HAP-1 (cell line): ENCODE measurements at regions not wholly inside any gene's neighbourhood (a gene's known extent, or its start where the extent isn't known, plus 50 kb on each side); places are given as distances from the start of the nearest gene placed in this dataset.

Experiments used
- DNase-seq, 2 experiments: peaks; one replicate each; pipeline ENCODE4 v3.0.0-alpha.2; 2016 to 2020; ENCODE audit warnings: low spot score in 2 of 2
- H3K27me3 ChIP-seq: fragments of 250-450 bp; sonication (Bioruptor Pico); 2 replicates; pipeline ENCODE4 v1.5.1; 2020; ENCODE audit warnings: low read depth, mild to moderate bottlenecking, moderate library complexity
- H3K36me3 ChIP-seq: fragments of 250-450 bp; sonication (Bioruptor Pico); replicated peaks from 2 replicates; pipeline ENCODE4 v1.5.1; 2020; ENCODE audit warnings: mild to moderate bottlenecking
- H3K4me1 ChIP-seq: fragments of 250-450 bp; sonication (Bioruptor Pico); 2 replicates; pipeline ENCODE4 v1.5.1; 2020; ENCODE audit warnings: mild to moderate bottlenecking
- H3K4me3 ChIP-seq: fragments of 250-450 bp; sonication (Bioruptor Pico); 2 replicates; pipeline ENCODE4 v1.5.1; 2020; ENCODE audit warnings: mild to moderate bottlenecking, moderate library complexity
- H3K9me3 ChIP-seq: fragments of 250-450 bp; sonication (Bioruptor Pico); 2 replicates; pipeline ENCODE4 v1.5.1; 2020; ENCODE audit warnings: mild to moderate bottlenecking, moderate library complexity
- in situ Hi-C: fragments of 300-500 bp; cut with MboI; formaldehyde crosslinking; loops from 3 replicates; pipeline ENCODE4 v1.14.3; 2020; ENCODE audit warnings: low sequenced_read_pairs, inconsistent platforms, mixed read lengths

- in situ Hi-C loops = no loop called here
- Histone ChIP-seq H3K4me3 (no peak overlapping the region), H3K9me3 (no peaks in the 10 kb centered on the region), H3K27me3 (no peaks in the 10 kb centered on the region), H3K4me1 (no peaks in the 10 kb centered on the region), H3K36me3 (no peaks in the 10 kb centered on the region)
- DNase-seq = no peak
These were observed 675.8 kb downstream of the HACE1 start for GRCh38 chr6:104183816-104184435.

DNA sequence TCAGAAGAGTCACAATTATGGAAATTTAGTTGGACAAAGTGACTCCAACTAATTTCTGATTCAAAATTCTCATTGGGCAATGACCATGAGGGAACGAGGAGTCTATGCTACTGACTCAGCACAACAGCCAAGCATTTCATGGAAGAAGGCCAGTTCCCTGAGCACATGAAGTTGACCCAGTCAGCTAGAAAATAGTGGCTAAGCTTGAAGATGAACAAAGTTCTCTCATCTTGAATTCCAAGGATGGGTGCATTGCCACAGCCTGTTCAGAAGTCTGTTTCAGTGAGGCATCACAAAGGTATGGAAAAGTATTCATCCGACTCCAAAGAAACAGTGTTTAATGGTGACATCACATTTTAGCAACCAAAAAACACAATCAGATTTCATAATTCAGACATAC, 676.9 kb downstream of the HACE1 start:
- no peaks in the 10 kb centered on the region for H3K27me3 ChIP-seq
- no peak for DNase-seq
- H3K9me3 ChIP-seq = no peaks in the 10 kb centered on the region
- in situ Hi-C loops = no loop called here
- no peaks in the 10 kb centered on the region for H3K36me3 ChIP-seq
- H3K4me1 ChIP-seq = no peaks in the 10 kb centered on the region
- no peak overlapping the region for H3K4me3 ChIP-seq

DNA sequence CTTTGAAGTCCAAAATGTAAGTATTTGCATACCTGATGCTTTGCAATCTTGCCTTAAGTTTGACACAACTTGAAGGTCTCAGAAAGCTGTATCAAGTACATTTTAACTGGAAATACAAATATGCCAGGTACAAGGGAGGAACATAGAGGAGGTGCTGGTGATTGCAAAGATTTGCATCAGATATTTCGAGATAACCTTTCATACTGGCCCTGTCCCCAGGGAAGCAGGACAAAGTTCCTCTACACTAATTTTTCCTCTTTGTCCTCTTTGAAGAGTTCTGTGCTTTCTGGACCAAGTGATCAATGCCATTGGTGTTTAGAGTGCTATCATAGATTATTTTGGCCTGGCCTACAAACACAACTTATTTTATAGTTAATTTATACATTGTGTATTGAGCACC, 686.1 kb downstream of the HACE1 start:
- no peak for DNase-seq
- Histone ChIP-seq H3K4me3 (no peak overlapping the region), H3K9me3 (no peaks in the 10 kb centered on the region), H3K4me1 (no peaks in the 10 kb centered on the region), H3K27me3 (no peaks in the 10 kb centered on the region), H3K36me3 (no peaks in the 10 kb centered on the region)
- in situ Hi-C loops = no loop called here

GRCh38 chr6:104170401-104170800, 689.3 kb downstream of the HACE1 start:
- Histone ChIP-seq H3K36me3 (no peaks in the 10 kb centered on the region), H3K9me3 (no peaks in the 10 kb centered on the region; the same call in 1 of the 2 replicates), H3K4me3 (no peak overlapping the region), H3K27me3 (no peaks in the 10 kb centered on the region), H3K4me1 (no peaks in the 10 kb centered on the region)
- in situ Hi-C loops = no loop called here
- no peak for DNase-seq

DNA sequence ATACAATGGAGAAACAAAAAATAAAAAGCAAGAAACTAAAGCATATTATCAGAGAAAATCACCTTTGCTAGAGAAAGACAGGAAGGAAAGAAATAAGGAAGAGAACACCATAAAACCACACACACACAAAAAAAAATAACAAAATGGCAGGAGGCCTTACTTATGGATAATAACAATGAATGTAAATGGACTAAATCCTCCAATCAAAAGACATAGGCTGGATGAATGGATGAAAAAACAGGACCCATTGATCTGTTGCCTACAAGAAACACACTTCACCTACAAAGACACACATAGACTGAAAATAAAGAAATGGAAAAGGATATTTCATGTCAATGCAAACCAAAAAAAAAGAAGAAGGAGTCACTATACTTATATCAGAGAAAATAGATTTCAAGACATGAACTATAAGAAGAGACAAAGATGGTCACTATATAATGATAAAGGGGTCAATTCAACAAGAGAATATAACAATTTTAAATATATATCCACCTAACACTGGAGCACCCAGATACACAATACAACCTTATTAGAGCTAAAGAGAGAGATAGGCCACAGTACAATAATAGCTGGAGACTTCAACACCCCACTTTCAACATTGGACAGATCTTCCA, 693.6 kb downstream of the HACE1 start:
- in situ Hi-C loops = no loop called here
- H3K4me3 ChIP-seq = no peak overlapping the region
- no peaks in the 10 kb centered on the region for H3K4me1 ChIP-seq
- DNase-seq = no peak
- no peaks in the 10 kb centered on the region; the same call in 1 of the 2 replicates for H3K9me3 ChIP-seq
- H3K27me3 ChIP-seq = no peaks in the 10 kb centered on the region
- no peaks in the 10 kb centered on the region for H3K36me3 ChIP-seq

- DNase-seq = no peak
- in situ Hi-C loops = no loop called here
- Histone ChIP-seq H3K36me3 (no peaks in the 10 kb centered on the region), H3K4me3 (no peak overlapping the region), H3K27me3 (no peaks in the 10 kb centered on the region), H3K9me3 (no peaks in the 10 kb centered on the region; the same call in 1 of the 2 replicates), H3K4me1 (no peaks in the 10 kb centered on the region)
These were observed 697.6 kb downstream of the HACE1 start for GRCh38 chr6:104162036-104162669.

GRCh38 chr6:104159045-104159618, 700.6 kb downstream of the HACE1 start:
- no peaks in the 10 kb centered on the region for H3K9me3 ChIP-seq
- no peaks in the 10 kb centered on the region for H3K4me1 ChIP-seq
- no peak for DNase-seq
- H3K36me3 ChIP-seq = no peaks in the 10 kb centered on the region
- in situ Hi-C loops = no loop called here
- no peak overlapping the region for H3K4me3 ChIP-seq
- no peaks in the 10 kb centered on the region for H3K27me3 ChIP-seq

DNA sequence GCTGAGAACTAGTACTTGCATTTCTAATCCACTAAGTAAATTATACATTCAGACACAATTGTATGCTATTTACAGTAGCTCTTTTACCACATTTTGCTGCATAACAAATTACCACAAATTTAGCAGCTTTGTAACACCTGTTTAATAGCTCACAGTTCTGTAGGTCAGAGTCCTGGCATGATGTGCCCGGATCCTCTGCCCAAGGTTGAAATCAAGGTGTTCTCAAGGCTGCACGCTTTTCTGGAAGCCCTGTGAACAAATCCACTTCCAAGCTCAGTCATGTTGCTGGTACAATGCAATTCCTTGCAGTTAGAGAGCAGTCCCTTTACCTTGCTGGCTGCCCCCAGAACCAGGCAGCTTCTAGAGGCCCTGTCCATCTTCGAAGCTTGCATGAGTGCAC, 716.0 kb downstream of the HACE1 start:
- in situ Hi-C loops = no loop called here

GRCh38 chr6:104134876-104135275, 724.8 kb downstream of the HACE1 start:
- no peaks in the 10 kb centered on the region for H3K36me3 ChIP-seq
- no peaks in the 10 kb centered on the region for H3K27me3 ChIP-seq
- no peak overlapping the region for H3K4me3 ChIP-seq
- H3K4me1 ChIP-seq = no peaks in the 10 kb centered on the region
- in situ Hi-C loops = no loop called here
- DNase-seq = no peak
- H3K9me3 ChIP-seq = no peaks in the 10 kb centered on the region

More for the DNA sequence above, 716.0 kb downstream of the HACE1 start:
- Histone ChIP-seq H3K36me3 (no peaks in the 10 kb centered on the region), H3K9me3 (no peaks in the 10 kb centered on the region), H3K4me1 (no peaks in the 10 kb centered on the region), H3K27me3 (no peaks in the 10 kb centered on the region), H3K4me3 (no peak overlapping the region)
- no peak for DNase-seq

GRCh38 chr6:104130343-104130742, 729.4 kb downstream of the HACE1 start:
- Histone ChIP-seq H3K4me3 (no peak overlapping the region), H3K9me3 (no peaks in the 10 kb centered on the region), H3K36me3 (no peaks in the 10 kb centered on the region), H3K27me3 (no peaks in the 10 kb centered on the region), H3K4me1 (no peaks in the 10 kb centered on the region)
- in situ Hi-C loops = no loop called here
- no peak for DNase-seq

DNA sequence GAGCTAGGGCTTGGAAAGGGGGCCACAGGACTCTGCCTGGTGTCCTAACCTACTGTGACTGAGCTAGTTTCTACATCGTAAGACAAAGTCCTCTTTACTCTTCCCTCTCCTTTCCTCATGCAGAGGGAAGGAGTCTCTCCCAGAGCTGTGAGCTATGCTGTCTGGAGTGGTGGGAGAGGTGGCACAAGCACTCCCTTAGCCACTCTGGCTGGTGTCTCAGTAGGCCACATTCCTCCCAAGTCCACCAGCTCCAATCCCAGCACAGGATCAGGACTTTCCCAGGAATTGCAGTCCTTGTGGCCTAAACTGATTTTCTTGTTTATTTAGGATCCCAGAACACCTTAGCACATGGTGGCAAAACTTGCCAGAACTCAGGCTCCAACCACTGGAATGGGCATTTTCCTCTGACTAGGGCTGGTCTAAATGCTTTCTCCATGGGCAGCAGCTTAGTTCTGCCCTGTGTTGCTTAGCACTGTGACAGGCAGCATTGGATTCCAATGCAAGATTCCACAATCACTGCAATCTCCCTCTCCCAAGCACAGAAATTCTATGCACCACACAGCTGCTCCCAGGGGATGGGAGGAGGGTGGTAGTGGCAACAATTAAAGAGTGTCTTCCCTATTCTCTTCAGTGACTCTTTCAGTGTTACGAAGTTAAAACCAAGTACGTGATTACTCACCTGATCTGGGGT, 733.3 kb downstream of the HACE1 start:
- in situ Hi-C loops = no loop called here
- no peak for DNase-seq
- Histone ChIP-seq H3K9me3 (no peaks in the 10 kb centered on the region), H3K4me1 (no peaks in the 10 kb centered on the region), H3K36me3 (no peaks in the 10 kb centered on the region), H3K4me3 (no peak overlapping the region), H3K27me3 (no peaks in the 10 kb centered on the region)

GRCh38 chr6:104123227-104123626, 736.5 kb downstream of the HACE1 start:
- no peaks in the 10 kb centered on the region for H3K9me3 ChIP-seq
- no peak for DNase-seq
- H3K4me1 ChIP-seq = no peaks in the 10 kb centered on the region
- H3K4me3 ChIP-seq = no peak overlapping the region
- H3K27me3 ChIP-seq = no peaks in the 10 kb centered on the region
- in situ Hi-C loops = no loop called here
- no peaks in the 10 kb centered on the region for H3K36me3 ChIP-seq

GRCh38 chr6:104118274-104118673, 741.4 kb downstream of the HACE1 start:
- DNase-seq = no peak
- H3K4me3 ChIP-seq = no peak overlapping the region
- no peaks in the 10 kb centered on the region for H3K4me1 ChIP-seq
- in situ Hi-C loops = no loop called here
- no peaks in the 10 kb centered on the region for H3K9me3 ChIP-seq
- no peaks in the 10 kb centered on the region for H3K36me3 ChIP-seq
- no peaks in the 10 kb centered on the region for H3K27me3 ChIP-seq

DNA sequence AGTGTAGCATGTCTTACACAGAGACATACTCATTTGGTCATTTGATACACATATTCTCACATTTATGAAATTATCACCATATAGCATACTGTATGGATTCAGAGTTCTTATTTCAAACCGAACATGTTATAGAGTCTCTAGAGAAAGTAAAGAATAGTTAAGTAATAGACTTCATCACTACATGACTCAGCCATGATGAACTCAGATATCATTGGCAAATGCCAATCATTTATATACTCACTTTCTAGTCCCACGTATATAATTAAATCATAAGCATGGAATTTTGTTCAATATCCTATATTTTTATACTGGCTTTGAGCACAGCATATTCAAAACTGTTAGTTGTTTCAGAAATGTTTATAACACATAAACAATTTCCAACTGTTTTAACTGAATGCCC, 749.9 kb downstream of the HACE1 start:
- Histone ChIP-seq H3K36me3 (no peaks in the 10 kb centered on the region), H3K9me3 (no peaks in the 10 kb centered on the region), H3K4me1 (no peaks in the 10 kb centered on the region), H3K4me3 (no peak overlapping the region), H3K27me3 (no peaks in the 10 kb centered on the region)
- in situ Hi-C loops = no loop called here
- DNase-seq = no peak
